GM12872 (cell line): ENCODE measurements at regions not wholly inside any gene's neighbourhood (a gene's known extent, or its start where the extent isn't known, plus 50 kb on each side); places are given as distances from the start of the nearest gene placed in this dataset.

Experiments used
- CTCF ChIP-seq: IDR thresholded peaks from 3 replicates; pipeline ENCODE4 v1.5.1; 2011; ENCODE audit warnings: low read depth, mild to moderate bottlenecking, low read length, moderate library complexity; ENCODE audit not compliant: insufficient read depth

GRCh38 chr1:87497380-87498203, 168.9 kb downstream of the LMO4 start:
- no peak for TF ChIP-seq CTCF

- TF ChIP-seq CTCF = no peak
Measured at GRCh38 chr1:87501738-87502137, 173.1 kb downstream of the LMO4 start.

GRCh38 chr1:87505391-87505983, 176.8 kb downstream of the LMO4 start:
- TF ChIP-seq CTCF = no peak

GRCh38 chr1:87506147-87506546, 177.5 kb downstream of the LMO4 start:
- TF ChIP-seq CTCF = no peak

GRCh38 chr1:87508247-87508787, 179.6 kb downstream of the LMO4 start:
- TF ChIP-seq CTCF = no peak

- no peak for TF ChIP-seq CTCF
Measured at GRCh38 chr1:87510540-87510939, 181.9 kb downstream of the LMO4 start.

GRCh38 chr1:87511449-87511848, 182.8 kb downstream of the LMO4 start:
- no peak for TF ChIP-seq CTCF
